VCaP (cell line): ENCODE measurements at regions not wholly inside any gene's neighbourhood (a gene's known extent, or its start where the extent isn't known, plus 50 kb on each side); places are given as distances from the start of the nearest gene placed in this dataset.
A peak's percentile ranks its signal among the peaks of the same experiment; 100 is the strongest.
"Not testable (repeated sequence)": the region's sequence is repeated elsewhere in the genome, so short reads cannot be mapped to it uniquely, and the experiment has no call there.

Experiments used
- H3K27ac ChIP-seq: fragments of 450-650 bp; 2 replicates; pipeline ENCODE4 v1.5.1; 2017
- CTCF ChIP-seq: fragments of 450-650 bp; conservative IDR thresholded peaks from 2 replicates; pipeline ENCODE4 v1.5.1; 2017; ENCODE audit warnings: mild to moderate bottlenecking, moderate library complexity

GRCh38 chr12:107859367-107859766, 84.9 kb downstream of the ASCL4 start:
- no peak overlapping the region for H3K27ac ChIP-seq
- TF ChIP-seq CTCF: no peak

- peak overlapping the region; percentile 33; the same call in 1 of the 2 replicates for H3K27ac ChIP-seq
- no peak for TF ChIP-seq CTCF
Measured at GRCh38 chr12:107864235-107864634, 89.7 kb downstream of the ASCL4 start.

- H3K27ac ChIP-seq: not testable (repeated sequence)
Measured at GRCh38 chr12:107864727-107865126, 90.2 kb downstream of the ASCL4 start.

- TF ChIP-seq CTCF: no peak
- no peak overlapping the region for H3K27ac ChIP-seq
Measured at GRCh38 chr12:107873223-107873622, 98.7 kb downstream of the ASCL4 start.

- TF ChIP-seq CTCF: no peak
- H3K27ac ChIP-seq: no peak overlapping the region
Measured at GRCh38 chr12:107875786-107876185, 101.3 kb downstream of the ASCL4 start.

GRCh38 chr12:107884769-107885694, 110.5 kb downstream of the ASCL4 start:
- peak; percentile 94 for TF ChIP-seq CTCF
- no peak overlapping the region for H3K27ac ChIP-seq

- no peak for TF ChIP-seq CTCF
- H3K27ac ChIP-seq: no peak overlapping the region
Measured at GRCh38 chr12:107888789-107889188, 114.3 kb downstream of the ASCL4 start.

- peak; percentile 38; the same call in 1 of the 2 replicates for TF ChIP-seq CTCF
- H3K27ac ChIP-seq: no peak overlapping the region
Measured at GRCh38 chr12:107891967-107892366, 117.5 kb downstream of the ASCL4 start.
